ENCODE measurements at regions not wholly inside any gene's neighbourhood (a gene's known extent, or its start where the extent isn't known, plus 50 kb on each side); places are given as distances from the start of the nearest gene placed in this dataset.
"Not testable (repeated sequence)": the region's sequence is repeated elsewhere in the genome, so short reads cannot be mapped to it uniquely, and the experiment has no call there.

- no peaks in the 10 kb centered on the region for H3K4me1 ChIP-seq
- no peaks in the 10 kb centered on the region for H3K36me3 ChIP-seq
- H3K27me3 ChIP-seq: no peaks in the 10 kb centered on the region
- TF ChIP-seq, protein P1, sequence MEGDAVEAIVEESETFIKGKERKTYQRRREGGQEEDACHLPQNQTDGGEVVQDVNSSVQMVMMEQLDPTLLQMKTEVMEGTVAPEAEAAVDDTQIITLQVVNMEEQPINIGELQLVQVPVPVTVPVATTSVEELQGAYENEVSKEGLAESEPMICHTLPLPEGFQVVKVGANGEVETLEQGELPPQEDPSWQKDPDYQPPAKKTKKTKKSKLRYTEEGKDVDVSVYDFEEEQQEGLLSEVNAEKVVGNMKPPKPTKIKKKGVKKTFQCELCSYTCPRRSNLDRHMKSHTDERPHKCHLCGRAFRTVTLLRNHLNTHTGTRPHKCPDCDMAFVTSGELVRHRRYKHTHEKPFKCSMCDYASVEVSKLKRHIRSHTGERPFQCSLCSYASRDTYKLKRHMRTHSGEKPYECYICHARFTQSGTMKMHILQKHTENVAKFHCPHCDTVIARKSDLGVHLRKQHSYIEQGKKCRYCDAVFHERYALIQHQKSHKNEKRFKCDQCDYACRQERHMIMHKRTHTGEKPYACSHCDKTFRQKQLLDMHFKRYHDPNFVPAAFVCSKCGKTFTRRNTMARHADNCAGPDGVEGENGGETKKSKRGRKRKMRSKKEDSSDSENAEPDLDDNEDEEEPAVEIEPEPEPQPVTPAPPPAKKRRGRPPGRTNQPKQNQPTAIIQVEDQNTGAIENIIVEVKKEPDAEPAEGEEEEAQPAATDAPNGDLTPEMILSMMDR (IDR thresholded peaks at IDR 0.05): no peak
- no peak for DNase-seq (ENCODE audit: low spot score)
- H3K9me3 ChIP-seq: no peaks in the 10 kb centered on the region
- H3K27ac ChIP-seq: no peak overlapping the region
- H3K4me3 ChIP-seq: no peak overlapping the region
Observed at GRCh38 chr1:213698092-213698702, 289.6 kb upstream of the PROX1 start.

DNA sequence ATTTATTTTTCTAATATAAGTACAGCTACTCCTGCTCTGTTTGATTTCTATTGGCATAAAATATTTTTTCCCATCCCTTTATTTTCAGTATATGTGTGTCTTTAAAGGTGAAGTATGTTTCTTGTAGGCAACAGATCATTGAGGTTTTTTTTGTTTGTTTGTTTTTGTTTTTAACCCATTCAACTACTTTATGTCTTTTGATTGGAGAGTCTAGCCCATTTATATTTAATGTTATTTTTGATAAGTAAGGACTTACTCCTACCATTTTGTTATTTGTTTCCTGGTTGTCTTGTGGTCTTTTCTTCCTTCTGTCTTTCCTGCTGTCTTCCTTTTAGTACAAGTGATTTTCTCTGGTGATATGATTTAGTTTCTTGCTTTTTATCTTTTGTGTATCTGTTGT, 285.1 kb upstream of the PROX1 start:
- peaks cover 0 to 3% of the 10 kb centered on the region in 2 donors for H3K9me3 ChIP-seq
- H3K36me3 ChIP-seq: no peaks in the 10 kb centered on the region
- H3K4me3 ChIP-seq: no peak overlapping the region
- TF ChIP-seq, protein P1 (IDR thresholded peaks at IDR 0.05): no peak
- no peak overlapping the region for H3K27ac ChIP-seq
- no peaks in the 10 kb centered on the region for H3K27me3 ChIP-seq
- no peak for DNase-seq (ENCODE audit: low spot score)
- no peaks in the 10 kb centered on the region for H3K4me1 ChIP-seq

DNA sequence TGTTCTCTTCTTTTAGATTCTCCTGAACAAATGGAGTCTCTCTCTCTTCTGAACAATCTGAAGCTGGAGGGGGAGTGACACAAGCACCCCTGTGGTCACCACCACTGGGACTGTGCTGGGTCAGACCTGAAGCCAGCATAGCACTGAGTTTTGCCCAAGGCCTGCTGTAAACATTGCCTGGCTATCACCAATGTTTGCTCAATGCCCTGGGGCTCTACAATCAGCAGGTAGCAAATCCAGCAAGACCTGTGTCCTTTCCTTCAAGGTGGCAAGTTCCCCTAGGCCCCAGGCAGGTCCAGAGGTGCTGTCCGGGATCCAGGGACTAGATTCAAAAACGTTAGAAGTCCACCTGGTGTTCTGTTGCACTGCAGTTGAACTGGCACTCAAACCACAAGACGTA, 282.8 kb upstream of the PROX1 start:
- DNase-seq (ENCODE audit: low spot score): no peak
- TF ChIP-seq, protein P1 (IDR thresholded peaks at IDR 0.05): no peak
- no peaks in the 10 kb centered on the region for H3K36me3 ChIP-seq
- no peaks in the 10 kb centered on the region for H3K4me1 ChIP-seq
- no peaks in the 10 kb centered on the region for H3K27me3 ChIP-seq
- H3K4me3 ChIP-seq: no peak overlapping the region
- no peak overlapping the region for H3K27ac ChIP-seq
- H3K9me3 ChIP-seq: peaks cover 0 to 8% of the 10 kb centered on the region in 2 donors

DNA sequence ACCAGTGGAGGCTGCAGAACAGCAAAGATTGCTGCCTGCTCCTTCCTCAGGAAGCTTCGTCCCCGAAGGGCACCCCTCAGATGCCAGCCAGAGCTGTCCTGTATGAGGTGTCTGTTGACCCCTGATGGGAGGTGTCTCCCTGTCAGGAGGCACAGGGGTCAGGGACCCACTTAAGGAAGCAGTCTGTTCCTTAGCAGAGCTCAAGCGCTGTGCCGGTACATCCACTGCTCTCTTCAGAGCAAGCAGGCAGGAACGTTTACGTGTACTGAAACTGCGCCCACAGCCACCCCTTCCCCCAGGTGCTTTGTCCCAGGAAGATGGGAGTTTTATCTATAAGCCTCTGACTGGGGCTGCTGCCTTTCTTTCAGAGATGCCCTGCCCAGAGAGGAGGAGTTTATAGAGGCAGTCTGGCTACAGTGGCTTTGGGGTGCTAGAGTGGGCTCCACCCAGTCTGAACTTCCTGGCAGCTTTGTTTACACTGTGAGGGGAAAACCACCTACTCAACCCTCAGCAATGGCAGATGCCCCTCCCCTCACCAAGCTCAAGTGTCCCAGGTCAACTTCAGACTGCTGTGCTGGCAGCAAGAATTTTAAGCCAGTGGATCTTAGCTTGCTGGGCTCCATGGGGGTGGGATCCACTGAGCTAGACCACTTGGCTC, 275.8 kb upstream of the PROX1 start:
- H3K36me3 ChIP-seq; H3K4me3 ChIP-seq; H3K27me3 ChIP-seq; H3K27ac ChIP-seq; DNase-seq (ENCODE audit: low spot score); H3K4me1 ChIP-seq; H3K9me3 ChIP-seq: not testable (repeated sequence)

GRCh38 chr1:213714645-213715044, 273.1 kb upstream of the PROX1 start:
- Histone ChIP-seq H3K4me3 (no peak overlapping the region), H3K27me3 (no peaks in the 10 kb centered on the region), H3K9me3 (no peaks in the 10 kb centered on the region), H3K36me3 (no peaks in the 10 kb centered on the region), H3K27ac (no peak overlapping the region), H3K4me1 (no peaks in the 10 kb centered on the region)
- no peak for DNase-seq (ENCODE audit: low spot score)
- TF ChIP-seq, protein P1 (IDR thresholded peaks at IDR 0.05): no peak

DNA sequence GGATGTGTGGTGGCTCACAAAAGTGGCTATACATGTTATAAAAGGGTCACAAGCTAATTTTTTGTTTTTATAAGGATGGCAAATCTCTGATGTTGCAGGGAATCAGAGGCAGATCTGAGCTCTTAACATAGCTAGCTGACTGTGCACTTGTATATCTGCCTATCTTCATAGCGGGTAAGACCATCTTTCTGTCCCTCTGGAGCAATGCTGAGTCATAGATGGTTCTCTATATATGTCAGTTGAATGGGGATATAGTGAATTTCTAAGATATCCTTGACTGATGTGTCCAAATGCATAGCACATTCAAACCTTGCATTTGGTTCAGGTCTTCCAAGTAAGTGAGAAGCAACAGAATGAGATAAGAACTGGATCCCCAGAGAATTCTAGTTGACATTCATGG, 272.6 kb upstream of the PROX1 start:
- Histone ChIP-seq H3K27ac (no peak overlapping the region), H3K4me3 (no peak overlapping the region), H3K9me3 (no peaks in the 10 kb centered on the region), H3K27me3 (no peaks in the 10 kb centered on the region), H3K4me1 (no peaks in the 10 kb centered on the region), H3K36me3 (no peaks in the 10 kb centered on the region)
- no peak for DNase-seq (ENCODE audit: low spot score)
- TF ChIP-seq, protein P1 (IDR thresholded peaks at IDR 0.05): no peak
